Cerebellar nuclear complex (tissue), 1 donor: ENCODE measurements at regions not wholly inside any gene's neighbourhood (a gene's known extent, or its start where the extent isn't known, plus 50 kb on each side); places are given as distances from the start of the nearest gene placed in this dataset.

ENCODE experiments used
- DNase-seq, 2 experiments: peaks; one replicate each; lab custom pipeline; 2025; lab: John Stamatoyannopoulos, UW

- no peak for DNase-seq
Measured at GRCh38 chr2:126793885-126794613, 104.6 kb upstream of the TEX51 start.

DNA sequence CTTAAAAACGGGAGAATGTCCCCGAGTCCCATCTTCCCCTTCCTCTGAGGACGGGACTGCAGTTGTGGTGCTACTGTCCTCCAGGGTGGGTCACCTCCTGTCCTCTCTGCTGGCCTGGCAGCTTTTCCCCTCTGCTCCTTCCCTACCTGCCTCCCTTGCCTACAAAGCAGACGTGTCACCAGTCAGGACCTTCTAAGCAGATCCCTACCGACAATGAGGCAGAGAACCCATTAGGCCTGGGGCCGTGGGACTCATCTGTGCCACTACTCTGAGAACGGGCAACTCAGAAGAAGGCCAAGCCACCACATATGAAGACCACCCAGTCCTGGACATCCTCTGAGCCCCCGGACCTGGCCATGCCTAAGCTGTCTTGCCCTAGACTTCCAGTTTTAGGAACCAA, 103.0 kb upstream of the TEX51 start:
- DNase-seq: no peak

- no peak for DNase-seq
Measured at GRCh38 chr2:126796931-126797621, 101.6 kb upstream of the TEX51 start.

- no peak for DNase-seq
Measured at GRCh38 chr2:126797622-126798275, 100.9 kb upstream of the TEX51 start.

DNA sequence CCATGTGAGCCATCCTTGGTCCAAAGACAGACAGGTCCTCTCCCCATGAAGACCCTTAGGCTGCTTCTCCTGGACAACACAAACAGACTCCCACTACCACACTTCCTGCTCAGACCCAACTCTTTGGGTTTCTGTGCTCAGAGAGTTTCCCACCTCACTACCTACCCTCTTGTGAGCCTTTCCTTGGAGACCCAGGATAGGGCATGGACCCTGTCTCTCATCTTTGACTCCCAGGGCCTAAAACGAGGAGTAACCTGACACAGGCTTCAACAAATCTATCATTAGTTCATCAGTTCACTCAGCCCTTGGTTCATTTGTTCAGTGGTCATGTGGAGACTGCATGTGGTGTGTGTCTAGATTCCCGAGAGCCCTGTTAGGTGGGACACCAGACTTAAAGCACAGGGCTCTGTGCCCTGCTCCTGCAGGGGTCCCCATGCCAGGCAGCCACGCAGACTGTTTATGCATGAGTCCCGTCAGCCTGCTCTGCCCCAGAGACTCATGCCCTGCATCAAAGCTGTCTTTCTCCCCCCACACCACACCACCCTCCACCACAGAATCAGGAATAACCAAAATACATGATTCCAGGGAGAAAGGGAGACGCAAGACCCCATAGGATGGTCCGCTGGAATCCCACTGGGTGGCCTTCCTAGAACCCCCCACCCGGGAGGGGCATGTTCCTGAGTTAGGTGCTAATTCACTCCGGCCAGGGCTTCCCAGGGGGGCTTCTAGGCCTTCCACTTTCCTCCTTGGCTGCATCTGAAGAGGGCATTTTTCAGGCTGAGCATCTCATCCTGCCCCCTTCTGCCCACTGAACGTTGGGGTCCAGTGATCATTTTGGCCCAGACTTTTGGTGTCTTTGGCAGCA, 100.2 kb upstream of the TEX51 start:
- DNase-seq: no peak

DNA sequence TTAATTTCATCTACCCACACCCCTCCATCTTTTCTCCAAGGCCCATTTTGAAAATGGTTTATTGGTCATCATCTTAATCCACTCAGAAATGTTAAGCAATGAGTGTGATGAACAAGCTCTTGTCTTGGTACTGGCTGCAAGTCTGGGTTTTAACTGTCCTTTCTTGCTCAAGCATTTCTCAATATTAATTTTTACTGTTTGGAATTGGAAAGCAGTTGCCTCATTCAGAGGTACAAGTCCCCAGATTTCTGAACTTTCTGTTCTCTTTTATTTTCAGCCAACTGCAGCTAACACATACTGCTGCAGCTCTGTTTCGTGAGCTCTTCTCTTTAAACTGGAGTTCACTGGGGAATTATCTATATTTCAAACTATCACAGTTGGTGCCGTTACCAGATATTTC, 99.4 kb upstream of the TEX51 start:
- DNase-seq: no peak

- DNase-seq: no peak
Measured at GRCh38 chr2:126801473-126801872, 97.2 kb upstream of the TEX51 start.

- DNase-seq: no peak
Measured at GRCh38 chr2:126802316-126802715, 96.4 kb upstream of the TEX51 start.

DNA sequence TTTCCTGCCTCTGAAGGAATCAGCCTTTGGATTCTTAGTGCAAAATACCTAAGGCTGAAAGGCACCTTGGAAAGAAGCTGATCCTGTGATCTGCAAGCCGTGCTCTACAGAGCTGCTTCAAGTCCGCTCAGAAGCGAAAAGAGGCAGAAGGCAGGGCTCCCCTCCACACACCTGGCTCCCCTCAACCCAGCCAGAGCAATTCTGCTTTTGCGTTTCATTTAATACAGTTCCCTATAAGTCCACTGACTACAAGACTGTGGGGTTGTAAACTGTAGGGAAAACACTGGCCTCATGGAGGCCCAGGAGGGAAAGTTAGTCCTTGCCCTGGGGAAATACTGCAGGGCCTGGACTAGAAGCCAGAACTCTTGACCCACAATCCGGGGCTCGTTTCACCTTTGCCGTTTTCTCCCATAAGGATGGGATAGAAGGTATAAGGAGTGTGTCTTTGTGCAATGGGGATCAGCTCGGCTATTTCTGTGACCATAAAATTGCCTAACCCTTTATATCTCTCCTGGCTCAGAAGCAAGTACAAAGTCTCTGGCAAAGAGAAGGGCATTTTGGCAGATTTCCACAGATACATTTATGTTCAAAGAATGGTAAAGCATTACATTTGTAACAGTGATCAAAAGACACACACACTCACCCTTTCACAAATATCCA, 95.8 kb upstream of the TEX51 start:
- no peak for DNase-seq

DNA sequence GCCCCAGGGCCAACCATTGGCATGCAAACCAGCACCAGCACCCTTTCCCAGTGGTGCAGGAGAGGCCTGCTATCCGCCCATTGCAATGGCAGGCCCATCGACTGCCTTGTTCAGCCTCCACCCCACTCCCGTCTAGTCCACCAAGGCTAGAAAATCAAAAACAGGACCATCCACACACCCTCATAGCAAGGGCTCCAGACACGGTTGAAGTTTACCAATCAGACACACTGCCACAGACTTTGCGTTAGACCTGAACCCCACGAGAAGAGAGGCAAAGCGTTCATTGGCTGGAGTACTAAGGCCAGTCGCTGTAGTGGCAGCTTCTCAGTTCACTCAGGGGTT, 95.3 kb upstream of the TEX51 start:
- no peak for DNase-seq

DNA sequence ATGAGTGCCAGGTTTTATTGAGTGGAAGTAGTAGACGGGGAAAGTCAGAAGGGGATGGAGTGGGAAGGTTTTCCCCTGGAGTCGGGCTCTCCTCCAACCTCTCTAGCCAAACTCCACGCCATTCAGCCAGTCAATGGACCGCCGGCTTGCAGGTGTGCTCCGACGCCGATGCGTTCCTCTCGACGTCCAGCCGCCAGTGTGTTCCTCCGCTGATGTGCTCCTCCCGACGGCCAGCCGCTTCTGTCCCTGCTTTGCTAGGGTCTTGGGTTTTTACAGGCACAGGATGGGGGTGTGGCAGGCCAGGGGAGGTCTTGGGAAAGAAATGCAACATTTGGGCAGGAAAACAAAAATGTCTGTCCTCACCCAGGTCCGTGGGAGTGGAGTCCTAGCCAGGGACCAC, 94.3 kb upstream of the TEX51 start:
- no peak for DNase-seq

GRCh38 chr2:126808929-126809328, 89.8 kb upstream of the TEX51 start:
- DNase-seq: no peak

GRCh38 chr2:126809340-126809739, 89.3 kb upstream of the TEX51 start:
- no peak for DNase-seq

- no peak for DNase-seq
Measured at GRCh38 chr2:126810001-126810400, 88.7 kb upstream of the TEX51 start.

DNA sequence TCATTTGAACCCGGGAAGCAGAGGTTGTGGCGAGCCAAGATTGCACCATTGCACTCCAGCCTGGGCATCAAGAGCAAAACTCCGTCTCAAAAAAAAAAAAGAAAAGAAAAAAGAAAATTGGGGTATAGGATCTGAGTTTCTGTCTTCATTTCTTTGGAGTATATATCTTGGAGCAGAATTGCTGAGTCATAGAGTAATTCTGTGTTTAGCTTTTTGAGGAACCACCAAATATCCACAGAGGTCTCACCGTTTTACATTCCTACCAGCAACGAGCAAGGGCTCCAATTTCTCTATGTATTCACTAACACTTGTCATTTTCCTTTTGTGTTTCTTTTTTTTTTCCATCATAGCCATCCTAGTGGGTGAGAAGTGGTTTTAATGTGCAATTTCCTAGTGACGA, 87.6 kb upstream of the TEX51 start:
- DNase-seq: no peak

- DNase-seq: no peak
Measured at GRCh38 chr2:126817172-126817571, 81.5 kb upstream of the TEX51 start.

DNA sequence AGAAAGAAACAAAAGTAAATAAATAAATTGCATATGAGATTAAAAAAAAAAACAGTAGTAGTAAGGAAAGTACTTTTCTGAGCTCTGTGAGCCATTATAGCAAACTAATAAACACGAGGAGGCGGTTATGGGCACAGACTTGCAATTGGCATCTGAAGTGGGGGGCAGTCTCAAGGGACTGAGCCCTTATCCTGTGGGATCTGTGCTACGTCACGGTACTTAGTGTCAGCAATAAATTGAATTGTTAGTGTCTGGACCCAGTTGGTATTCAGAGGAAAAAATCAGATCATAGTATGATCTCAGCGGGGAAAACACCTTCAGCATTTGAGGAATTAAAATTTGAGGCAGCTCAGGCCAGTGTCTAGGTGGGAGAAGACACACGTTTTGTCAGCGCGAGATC, 76.6 kb upstream of the TEX51 start:
- no peak for DNase-seq

GRCh38 chr2:126822921-126823320, 75.8 kb upstream of the TEX51 start:
- no peak for DNase-seq

- DNase-seq: no peak
Measured at GRCh38 chr2:126823951-126824350, 74.7 kb upstream of the TEX51 start.

DNA sequence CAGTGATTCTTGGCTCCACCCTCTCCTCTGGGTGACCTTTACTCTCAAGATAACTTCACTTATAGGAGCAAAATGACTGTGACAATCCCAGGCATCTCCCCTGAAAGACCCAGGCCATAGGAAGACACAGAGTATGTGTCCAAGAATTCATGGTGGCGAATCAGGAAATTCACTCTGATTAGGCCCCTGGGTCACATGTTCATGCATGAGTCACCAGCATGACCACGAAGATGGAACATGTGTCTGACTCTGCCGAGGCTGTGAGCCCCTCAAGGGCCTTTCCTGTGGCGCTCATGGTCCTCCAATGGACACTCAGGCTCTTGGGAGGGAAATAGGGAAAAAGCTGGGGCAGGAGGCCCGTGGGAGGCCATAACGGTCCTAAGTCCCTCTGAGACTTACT, 74.0 kb upstream of the TEX51 start:
- no peak for DNase-seq

DNA sequence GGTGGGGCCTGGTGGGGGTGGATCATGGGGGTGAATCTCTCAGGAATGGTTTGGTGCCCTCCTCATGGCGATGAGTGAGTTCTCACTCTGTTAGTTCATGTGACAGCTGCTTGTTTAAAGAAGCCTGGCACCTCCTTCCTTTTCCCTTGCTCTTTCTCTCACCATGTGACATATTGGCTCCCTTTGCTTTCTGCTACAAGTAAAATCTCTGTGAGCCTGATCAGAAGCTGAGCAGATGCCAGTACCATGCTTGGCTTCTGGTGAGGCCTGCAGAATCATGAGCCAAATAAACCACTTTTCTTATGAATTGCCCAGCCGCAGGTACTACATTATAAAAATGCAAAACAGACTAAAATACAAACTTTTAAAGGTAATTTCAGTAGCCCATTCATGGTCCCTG, 73.4 kb upstream of the TEX51 start:
- peak in 1 of 2 experiments; percentile 4 for DNase-seq

DNA sequence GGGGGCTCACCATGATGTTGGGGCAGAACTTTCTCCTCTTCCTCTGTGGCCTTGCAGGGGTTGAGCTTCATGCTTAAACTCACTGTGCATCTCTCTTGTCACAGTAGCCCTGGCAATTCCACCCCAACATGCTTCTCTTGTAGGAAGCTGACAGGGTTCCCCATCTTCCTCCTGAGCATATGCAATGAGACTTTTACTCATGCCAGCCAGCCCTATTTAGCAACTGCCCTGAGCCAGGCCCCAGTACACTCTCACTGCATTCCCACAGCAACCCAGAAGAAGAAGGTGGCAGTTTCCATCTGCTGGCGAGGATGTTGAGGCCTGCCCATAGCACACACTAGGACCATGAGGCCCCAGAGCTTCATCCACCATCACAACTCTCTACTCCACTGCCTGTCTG, 72.2 kb upstream of the TEX51 start:
- DNase-seq: no peak
